ENCODE measurements at regions not wholly inside any gene's neighbourhood (a gene's known extent, or its start where the extent isn't known, plus 50 kb on each side); places are given as distances from the start of the nearest gene placed in this dataset.

- H3K27me3 ChIP-seq: no peaks in the 10 kb centered on the region
- H3K9me3 ChIP-seq: no peaks in the 10 kb centered on the region
- DNase-seq (no peak), ATAC-seq (no peak)
- H3K4me1 ChIP-seq: no peaks in the 10 kb centered on the region
- H3K4me3 ChIP-seq: no peak overlapping the region
- H3K36me3 ChIP-seq: no peaks in the 10 kb centered on the region
- intact Hi-C loops (cut with DNase I): no loop called here
- TF ChIP-seq, protein P1, sequence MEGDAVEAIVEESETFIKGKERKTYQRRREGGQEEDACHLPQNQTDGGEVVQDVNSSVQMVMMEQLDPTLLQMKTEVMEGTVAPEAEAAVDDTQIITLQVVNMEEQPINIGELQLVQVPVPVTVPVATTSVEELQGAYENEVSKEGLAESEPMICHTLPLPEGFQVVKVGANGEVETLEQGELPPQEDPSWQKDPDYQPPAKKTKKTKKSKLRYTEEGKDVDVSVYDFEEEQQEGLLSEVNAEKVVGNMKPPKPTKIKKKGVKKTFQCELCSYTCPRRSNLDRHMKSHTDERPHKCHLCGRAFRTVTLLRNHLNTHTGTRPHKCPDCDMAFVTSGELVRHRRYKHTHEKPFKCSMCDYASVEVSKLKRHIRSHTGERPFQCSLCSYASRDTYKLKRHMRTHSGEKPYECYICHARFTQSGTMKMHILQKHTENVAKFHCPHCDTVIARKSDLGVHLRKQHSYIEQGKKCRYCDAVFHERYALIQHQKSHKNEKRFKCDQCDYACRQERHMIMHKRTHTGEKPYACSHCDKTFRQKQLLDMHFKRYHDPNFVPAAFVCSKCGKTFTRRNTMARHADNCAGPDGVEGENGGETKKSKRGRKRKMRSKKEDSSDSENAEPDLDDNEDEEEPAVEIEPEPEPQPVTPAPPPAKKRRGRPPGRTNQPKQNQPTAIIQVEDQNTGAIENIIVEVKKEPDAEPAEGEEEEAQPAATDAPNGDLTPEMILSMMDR (IDR thresholded peaks at IDR 0.05): no peak
- H3K27ac ChIP-seq: no peak overlapping the region
Observed at GRCh38 chr7:112996331-112996871, 90.2 kb downstream of the GPR85 start.

DNA sequence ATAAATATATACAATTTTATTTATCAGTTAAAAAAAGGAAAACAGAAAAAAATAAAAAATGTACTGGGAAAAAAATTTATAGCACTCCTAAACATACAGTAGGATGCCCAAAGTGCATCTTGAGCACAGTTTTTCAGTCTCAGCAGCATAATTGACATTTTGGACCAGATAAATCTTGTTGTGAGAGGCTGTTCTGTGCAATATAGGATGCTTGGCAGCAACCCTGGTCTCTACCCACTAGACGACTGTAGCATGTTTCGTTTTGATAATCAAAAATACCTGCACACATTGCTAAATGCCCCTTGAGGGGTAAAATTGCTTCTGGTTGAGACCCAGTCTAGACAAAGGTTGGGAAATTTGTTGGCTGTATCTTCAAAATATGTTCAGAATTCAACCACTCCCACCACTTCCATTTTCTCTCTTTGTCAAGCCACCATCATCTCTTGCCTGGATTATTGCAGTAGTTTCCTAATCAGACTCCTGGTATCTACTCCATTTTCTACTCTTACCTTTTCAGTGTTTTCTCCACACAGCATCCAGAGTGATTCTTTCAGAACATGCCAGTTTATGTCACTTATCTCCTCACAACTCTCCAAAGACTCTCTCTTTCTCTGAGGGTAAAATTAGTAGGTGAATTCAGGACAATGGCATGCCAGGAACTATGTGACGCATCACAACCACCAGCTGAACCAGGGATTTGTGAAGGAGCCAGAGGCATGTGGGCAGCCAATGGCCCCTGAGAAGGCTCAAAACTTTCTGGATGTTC lies 91.4 kb downstream of the GPR85 start:
- intact Hi-C loops (cut with DNase I): no loop called here
- TF ChIP-seq, protein P1 (IDR thresholded peaks at IDR 0.05): no peak
- Histone ChIP-seq H3K9me3 (no peaks in the 10 kb centered on the region), H3K4me3 (no peak overlapping the region), H3K4me1 (no peaks in the 10 kb centered on the region), H3K27ac (no peak overlapping the region), H3K36me3 (no peaks in the 10 kb centered on the region), H3K27me3 (no peaks in the 10 kb centered on the region)
- ATAC-seq (no peak), DNase-seq (no peak)

- H3K27me3 ChIP-seq: no peaks in the 10 kb centered on the region
- DNase-seq (no peak), ATAC-seq (no peak)
- intact Hi-C loops (cut with DNase I): no loop called here
- no peak overlapping the region for H3K4me3 ChIP-seq
- no peaks in the 10 kb centered on the region for H3K36me3 ChIP-seq
- TF ChIP-seq, protein P1 (IDR thresholded peaks at IDR 0.05): no peak
- H3K27ac ChIP-seq: no peak overlapping the region
- H3K4me1 ChIP-seq: no peaks in the 10 kb centered on the region
- H3K9me3 ChIP-seq: no peaks in the 10 kb centered on the region
Observed at GRCh38 chr7:112994656-112995055, 92.0 kb downstream of the GPR85 start.

- Histone ChIP-seq H3K27me3 (no peaks in the 10 kb centered on the region), H3K4me1 (no peaks in the 10 kb centered on the region), H3K27ac (no peak overlapping the region), H3K4me3 (no peak overlapping the region), H3K9me3 (no peaks in the 10 kb centered on the region), H3K36me3 (no peaks in the 10 kb centered on the region)
- intact Hi-C loops (cut with DNase I): no loop called here
- ATAC-seq (no peak), DNase-seq (no peak)
- TF ChIP-seq, protein P1 (IDR thresholded peaks at IDR 0.05): no peak
Observed at GRCh38 chr7:112990624-112991023, 96.0 kb downstream of the GPR85 start.

GRCh38 chr7:112989531-112989930 lies 97.1 kb downstream of the GPR85 start:
- Histone ChIP-seq H3K27me3 (no peaks in the 10 kb centered on the region), H3K4me3 (no peak overlapping the region), H3K36me3 (no peaks in the 10 kb centered on the region), H3K4me1 (no peaks in the 10 kb centered on the region), H3K9me3 (no peaks in the 10 kb centered on the region), H3K27ac (no peak overlapping the region)
- DNase-seq (no peak), ATAC-seq (no peak)
- TF ChIP-seq, protein P1 (IDR thresholded peaks at IDR 0.05): no peak
- intact Hi-C loops (cut with DNase I): no loop called here
